ENCODE measurements at regions not wholly inside any gene's neighbourhood (a gene's known extent, or its start where the extent isn't known, plus 50 kb on each side); places are given as distances from the start of the nearest gene placed in this dataset.
"Not testable (repeated sequence)": the region's sequence is repeated elsewhere in the genome, so short reads cannot be mapped to it uniquely, and the experiment has no call there.

DNA sequence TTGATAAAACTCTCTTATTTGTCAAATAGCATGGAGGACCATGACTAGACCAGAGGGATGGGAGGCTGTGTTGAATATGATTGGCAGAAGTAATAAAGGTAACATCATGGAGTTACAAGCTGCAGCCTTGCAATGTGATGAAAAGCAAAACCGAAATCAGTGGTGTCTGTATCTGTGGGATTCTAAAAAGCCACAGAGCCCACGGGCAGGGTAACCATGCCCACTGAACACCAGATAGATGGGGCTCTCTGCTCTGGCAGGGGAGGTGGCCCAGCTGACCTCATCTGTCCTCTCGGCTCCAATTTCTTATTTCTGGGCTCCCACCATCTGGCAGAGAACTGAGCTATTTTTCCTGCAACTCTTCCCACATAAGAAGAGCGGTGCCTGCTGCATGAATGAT lies 1072.2 kb downstream of the GATA3 start:
- H3K9me3 ChIP-seq (ENCODE audit: control insufficient read depth, insufficient read depth, low read length), result no peaks in the 10 kb centered on the region
- no peak overlapping the region for H3K27ac ChIP-seq (ENCODE audit: low read depth, low read length)
- no peaks in the 10 kb centered on the region for H3K36me3 ChIP-seq (ENCODE audit: control insufficient read depth, insufficient read depth, low read length)
- no peak overlapping the region for H3K4me3 ChIP-seq (ENCODE audit: low read depth, low read length)
- no peak for DNase-seq (ENCODE audit: low read depth in 4 of 6, low spot score in 6 of 6)
- no peaks in the 10 kb centered on the region for H3K4me1 ChIP-seq (ENCODE audit: control insufficient read depth, insufficient read depth, low read length)
- WGBS (ENCODE audit: insufficient coverage), result 75% methylated on average over 2 of the region's 4 CpGs
- no peaks in the 10 kb centered on the region for H3K27me3 ChIP-seq (ENCODE audit: control insufficient read depth, insufficient read depth, low read length)

DNA sequence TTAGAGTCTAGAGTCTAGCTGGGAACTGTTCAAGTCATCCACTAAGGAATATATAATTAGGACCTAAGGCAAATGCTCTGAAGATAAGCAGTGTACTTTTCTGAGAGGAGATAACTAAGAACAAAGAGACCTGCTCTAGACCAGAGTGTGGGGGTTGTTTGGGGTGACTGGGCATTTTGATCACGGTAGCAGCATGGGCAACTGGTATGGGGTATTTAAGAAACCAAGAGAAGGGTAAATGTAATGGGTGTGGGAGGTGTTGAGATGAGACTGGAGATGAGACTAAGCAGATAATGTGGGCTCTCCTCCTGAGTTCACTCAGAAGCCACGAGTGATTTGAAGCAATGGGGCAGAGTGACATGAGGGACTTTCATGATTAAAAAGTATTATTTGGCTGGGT lies 1082.9 kb downstream of the GATA3 start:
- no peaks in the 10 kb centered on the region for H3K27me3 ChIP-seq (ENCODE audit: control insufficient read depth, insufficient read depth, low read length)
- H3K9me3 ChIP-seq (ENCODE audit: control insufficient read depth, insufficient read depth, low read length), result no peaks in the 10 kb centered on the region
- H3K27ac ChIP-seq (ENCODE audit: low read depth, low read length), result no peak overlapping the region
- H3K4me3 ChIP-seq (ENCODE audit: low read depth, low read length), result no peak overlapping the region
- 88% methylated on average over 2 of the region's 2 CpGs for WGBS (ENCODE audit: insufficient coverage)
- no peaks in the 10 kb centered on the region for H3K4me1 ChIP-seq (ENCODE audit: control insufficient read depth, insufficient read depth, low read length)
- H3K36me3 ChIP-seq (ENCODE audit: control insufficient read depth, insufficient read depth, low read length), result no peaks in the 10 kb centered on the region
- no peak for DNase-seq (ENCODE audit: low read depth in 4 of 6, low spot score in 6 of 6)

DNA sequence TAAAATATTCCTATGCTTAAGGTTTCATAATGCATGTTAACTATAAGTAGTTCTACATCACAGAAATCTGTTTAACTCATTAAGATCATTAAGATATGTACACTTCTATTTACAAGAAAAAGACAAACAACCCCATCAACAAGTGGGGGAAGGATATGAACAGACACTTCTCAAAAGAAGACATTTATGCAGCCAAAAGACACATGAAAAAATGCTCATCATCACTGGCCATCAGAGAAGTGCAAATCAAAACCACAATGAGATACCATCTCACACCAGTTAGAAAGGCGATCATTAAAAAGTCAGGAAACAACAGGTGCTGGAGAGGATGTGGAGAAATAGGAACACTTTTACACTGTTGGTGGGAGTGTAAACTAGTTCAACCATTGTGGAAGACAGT lies 1084.3 kb downstream of the GATA3 start:
- H3K27ac ChIP-seq (ENCODE audit: low read depth, low read length); H3K36me3 ChIP-seq (ENCODE audit: control insufficient read depth, insufficient read depth, low read length); H3K9me3 ChIP-seq (ENCODE audit: control insufficient read depth, insufficient read depth, low read length); H3K27me3 ChIP-seq (ENCODE audit: control insufficient read depth, insufficient read depth, low read length); DNase-seq (ENCODE audit: low read depth in 4 of 6, low spot score in 6 of 6); H3K4me1 ChIP-seq (ENCODE audit: control insufficient read depth, insufficient read depth, low read length); H3K4me3 ChIP-seq (ENCODE audit: low read depth, low read length): not testable (repeated sequence)
- no CpG with 5 or more reads among the region's 1 CpG for WGBS (ENCODE audit: insufficient coverage)

DNA sequence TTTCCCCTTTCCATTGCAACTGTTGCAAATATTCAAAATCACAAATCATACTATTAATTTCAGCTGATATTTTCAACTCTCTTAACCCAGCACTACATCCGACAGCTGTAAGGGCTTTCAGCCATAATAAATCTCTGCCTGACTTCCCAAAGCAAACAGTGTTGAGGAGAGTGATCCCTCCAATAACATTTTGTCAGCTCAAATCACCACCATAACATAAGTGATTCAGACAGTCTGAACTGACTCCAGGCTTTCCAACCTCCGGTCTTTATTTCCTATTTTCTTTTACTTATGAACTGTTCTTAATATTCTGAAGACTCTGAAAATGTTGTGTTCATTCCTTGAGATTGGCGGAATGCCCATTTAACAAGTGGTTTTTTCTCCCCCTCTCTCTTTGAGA lies 1085.9 kb downstream of the GATA3 start:
- H3K9me3 ChIP-seq (ENCODE audit: control insufficient read depth, insufficient read depth, low read length), result no peaks in the 10 kb centered on the region
- H3K36me3 ChIP-seq (ENCODE audit: control insufficient read depth, insufficient read depth, low read length), result no peaks in the 10 kb centered on the region
- no peak overlapping the region for H3K27ac ChIP-seq (ENCODE audit: low read depth, low read length)
- peak in 2 of 6 donors; percentile 2 to 29 for DNase-seq (ENCODE audit: low read depth in 4 of 6, low spot score in 6 of 6)
- H3K4me3 ChIP-seq (ENCODE audit: low read depth, low read length), result no peak overlapping the region
- no peaks in the 10 kb centered on the region for H3K27me3 ChIP-seq (ENCODE audit: control insufficient read depth, insufficient read depth, low read length)
- WGBS (ENCODE audit: insufficient coverage), result 20% methylated on average over 1 of the region's 3 CpGs
- H3K4me1 ChIP-seq (ENCODE audit: control insufficient read depth, insufficient read depth, low read length), result no peaks in the 10 kb centered on the region

DNA sequence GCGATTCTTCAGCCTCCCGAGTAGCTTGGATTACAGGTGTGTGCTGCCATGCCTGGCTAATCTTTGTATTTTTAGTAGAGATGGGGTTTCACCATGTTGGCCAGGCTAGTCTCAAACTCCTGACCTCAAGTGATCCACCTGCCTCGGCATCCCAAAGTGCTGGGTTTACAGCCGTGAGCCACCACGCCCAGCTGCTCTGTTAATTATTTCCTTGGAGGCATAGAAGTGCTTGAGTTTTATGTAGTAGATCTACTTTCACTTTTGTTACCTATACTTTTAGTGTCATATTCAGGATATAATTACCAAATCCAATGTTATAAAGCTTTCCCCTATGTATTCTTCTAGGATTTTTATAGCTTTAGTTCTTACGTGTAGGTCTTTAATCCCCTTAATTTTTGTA lies 1093.0 kb downstream of the GATA3 start:
- Histone ChIP-seq H3K27me3 (ENCODE audit: control insufficient read depth, insufficient read depth, low read length) (no peaks in the 10 kb centered on the region), H3K9me3 (ENCODE audit: control insufficient read depth, insufficient read depth, low read length) (no peaks in the 10 kb centered on the region), H3K4me1 (ENCODE audit: control insufficient read depth, insufficient read depth, low read length) (no peaks in the 10 kb centered on the region), H3K4me3 (ENCODE audit: low read depth, low read length) (no peak overlapping the region), H3K27ac (ENCODE audit: low read depth, low read length) (no peak overlapping the region), H3K36me3 (ENCODE audit: control insufficient read depth, insufficient read depth, low read length) (no peaks in the 10 kb centered on the region)
- WGBS (ENCODE audit: insufficient coverage), result 100% methylated on average over 2 of the region's 6 CpGs
- no peak for DNase-seq (ENCODE audit: low read depth in 4 of 6, low spot score in 6 of 6)

DNA sequence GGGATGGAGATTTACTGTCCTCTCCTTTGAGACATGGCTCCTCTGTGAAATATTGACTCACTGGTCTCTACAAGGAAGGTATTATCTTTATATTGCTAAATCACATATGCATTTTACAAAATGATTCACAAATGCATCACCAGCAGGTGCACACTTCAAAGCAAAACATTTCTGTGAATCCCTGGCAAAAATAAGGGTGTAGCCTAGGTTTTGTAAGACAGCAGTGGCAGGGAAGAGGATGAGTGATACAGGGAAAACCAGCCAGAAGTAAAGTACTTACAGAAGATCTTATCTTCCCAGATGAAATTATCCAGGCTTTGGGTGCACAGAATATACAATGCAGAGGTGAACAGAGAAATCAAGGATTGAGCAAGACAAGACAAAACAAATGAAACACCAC lies 1094.6 kb downstream of the GATA3 start:
- Histone ChIP-seq H3K4me3 (ENCODE audit: low read depth, low read length) (no peak overlapping the region), H3K27me3 (ENCODE audit: control insufficient read depth, insufficient read depth, low read length) (no peaks in the 10 kb centered on the region), H3K36me3 (ENCODE audit: control insufficient read depth, insufficient read depth, low read length) (no peaks in the 10 kb centered on the region), H3K4me1 (ENCODE audit: control insufficient read depth, insufficient read depth, low read length) (no peaks in the 10 kb centered on the region), H3K9me3 (ENCODE audit: control insufficient read depth, insufficient read depth, low read length) (no peaks in the 10 kb centered on the region), H3K27ac (ENCODE audit: low read depth, low read length) (no peak overlapping the region)
- DNase-seq (ENCODE audit: low read depth in 4 of 6, low spot score in 6 of 6), result no peak

DNA sequence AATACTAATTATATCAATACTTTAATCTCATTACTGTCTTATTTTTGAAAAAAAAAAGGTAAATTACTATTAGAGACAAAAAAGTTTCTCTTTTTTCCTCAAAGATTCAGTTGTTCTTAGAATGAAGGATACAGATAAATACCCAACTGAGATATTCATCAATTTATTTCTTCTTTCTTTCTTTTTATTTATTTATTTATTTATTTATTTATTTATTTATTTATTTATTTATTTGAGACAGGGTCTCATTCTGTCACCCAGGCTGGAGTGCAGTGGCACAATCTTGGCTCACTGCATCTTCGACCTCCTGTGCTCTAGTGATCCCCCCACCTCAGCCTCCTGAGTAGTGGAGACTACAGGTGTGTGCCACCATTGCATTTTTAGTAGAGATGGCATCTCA lies 1098.6 kb downstream of the GATA3 start:
- not testable (repeated sequence) for H3K27ac ChIP-seq (ENCODE audit: low read depth, low read length); DNase-seq (ENCODE audit: low read depth in 4 of 6, low spot score in 6 of 6); H3K27me3 ChIP-seq (ENCODE audit: control insufficient read depth, insufficient read depth, low read length); H3K4me1 ChIP-seq (ENCODE audit: control insufficient read depth, insufficient read depth, low read length); H3K4me3 ChIP-seq (ENCODE audit: low read depth, low read length); H3K36me3 ChIP-seq (ENCODE audit: control insufficient read depth, insufficient read depth, low read length); H3K9me3 ChIP-seq (ENCODE audit: control insufficient read depth, insufficient read depth, low read length)
- WGBS (ENCODE audit: insufficient coverage), result 80% methylated on average over 1 of the region's 1 CpG

DNA sequence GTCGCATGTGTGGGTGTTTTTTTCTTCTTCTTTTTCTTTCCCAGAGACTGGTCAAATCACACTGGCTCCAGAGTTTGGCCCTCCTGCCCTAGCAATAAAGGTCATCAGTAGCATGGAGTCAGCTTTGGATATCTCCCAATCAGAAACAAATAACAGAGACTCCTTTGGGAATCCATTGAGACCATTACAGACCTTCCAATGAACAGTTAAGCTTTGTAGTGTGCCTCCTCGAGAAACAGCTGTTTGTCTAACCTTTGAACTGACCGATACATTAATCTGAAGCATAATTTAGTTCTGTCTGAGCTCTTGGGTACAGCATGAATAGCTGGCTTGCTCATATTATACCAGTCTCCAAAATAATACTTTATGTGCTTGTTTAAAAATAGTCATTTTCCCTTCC lies 1103.2 kb downstream of the GATA3 start:
- no peak overlapping the region for H3K4me3 ChIP-seq (ENCODE audit: low read depth, low read length)
- 83% methylated on average over 1 of the region's 3 CpGs for WGBS (ENCODE audit: insufficient coverage)
- DNase-seq (ENCODE audit: low read depth in 4 of 6, low spot score in 6 of 6), result no peak

DNA sequence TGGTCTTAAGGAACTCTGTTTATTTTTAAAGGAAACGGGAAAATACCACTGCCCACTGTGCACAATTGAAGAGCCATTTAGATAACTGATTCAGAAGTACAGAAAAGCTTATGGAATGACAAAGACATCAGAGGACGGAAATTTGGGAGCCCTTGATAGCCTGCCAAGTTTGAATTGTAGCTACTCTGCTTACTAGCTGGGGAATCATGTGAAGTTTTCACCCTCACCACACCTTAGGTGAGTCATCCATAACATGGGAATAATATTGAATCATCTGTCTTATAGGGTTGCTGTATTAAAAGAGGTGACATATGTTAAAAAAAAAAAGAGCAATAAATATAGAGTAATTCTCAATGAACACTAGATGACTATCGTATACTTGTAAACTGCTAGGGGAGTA lies 1104.2 kb downstream of the GATA3 start:
- Histone ChIP-seq H3K4me1 (ENCODE audit: control insufficient read depth, insufficient read depth, low read length) (no peaks in the 10 kb centered on the region), H3K36me3 (ENCODE audit: control insufficient read depth, insufficient read depth, low read length) (no peaks in the 10 kb centered on the region), H3K27ac (ENCODE audit: low read depth, low read length) (no peak overlapping the region), H3K4me3 (ENCODE audit: low read depth, low read length) (no peak overlapping the region), H3K9me3 (ENCODE audit: control insufficient read depth, insufficient read depth, low read length) (no peaks in the 10 kb centered on the region), H3K27me3 (ENCODE audit: control insufficient read depth, insufficient read depth, low read length) (no peaks in the 10 kb centered on the region)
- WGBS (ENCODE audit: insufficient coverage), result 90% methylated on average over 2 of the region's 3 CpGs
- no peak for DNase-seq (ENCODE audit: low read depth in 4 of 6, low spot score in 6 of 6)

More for the DNA sequence above, 1103.2 kb downstream of the GATA3 start:
- H3K27ac ChIP-seq (ENCODE audit: low read depth, low read length), result no peak overlapping the region
- H3K4me1 ChIP-seq (ENCODE audit: control insufficient read depth, insufficient read depth, low read length), result no peaks in the 10 kb centered on the region
- no peaks in the 10 kb centered on the region for H3K27me3 ChIP-seq (ENCODE audit: control insufficient read depth, insufficient read depth, low read length)
- H3K9me3 ChIP-seq (ENCODE audit: control insufficient read depth, insufficient read depth, low read length), result no peaks in the 10 kb centered on the region
- no peaks in the 10 kb centered on the region for H3K36me3 ChIP-seq (ENCODE audit: control insufficient read depth, insufficient read depth, low read length)

DNA sequence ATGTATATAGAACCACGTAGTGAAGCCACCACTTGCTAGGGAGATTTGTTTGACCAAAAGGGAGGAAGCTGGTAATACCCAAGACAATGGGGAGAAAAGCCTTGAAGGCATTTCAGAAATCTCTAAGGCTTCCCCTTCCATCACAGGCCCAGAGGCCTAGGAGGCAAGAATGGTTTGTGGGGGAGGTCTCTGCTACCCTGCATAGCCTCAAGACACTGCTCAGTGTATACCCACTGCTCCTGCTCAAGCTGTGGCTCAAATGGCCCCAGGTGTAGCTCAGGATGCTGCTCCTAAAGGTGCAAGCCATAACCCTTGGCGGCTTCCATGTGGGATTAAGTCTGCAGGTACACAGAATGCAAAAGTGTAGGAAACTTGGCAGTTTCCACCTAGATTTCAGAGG lies 1105.8 kb downstream of the GATA3 start:
- no peaks in the 10 kb centered on the region for H3K9me3 ChIP-seq (ENCODE audit: control insufficient read depth, insufficient read depth, low read length)
- H3K4me1 ChIP-seq (ENCODE audit: control insufficient read depth, insufficient read depth, low read length), result no peaks in the 10 kb centered on the region
- no peak overlapping the region for H3K4me3 ChIP-seq (ENCODE audit: low read depth, low read length)
- H3K36me3 ChIP-seq (ENCODE audit: control insufficient read depth, insufficient read depth, low read length), result no peaks in the 10 kb centered on the region
- no peak overlapping the region for H3K27ac ChIP-seq (ENCODE audit: low read depth, low read length)
- DNase-seq (ENCODE audit: low read depth in 4 of 6, low spot score in 6 of 6), result no peak
- H3K27me3 ChIP-seq (ENCODE audit: control insufficient read depth, insufficient read depth, low read length), result no peaks in the 10 kb centered on the region
- 100% methylated on average over 2 of the region's 2 CpGs for WGBS (ENCODE audit: insufficient coverage)

DNA sequence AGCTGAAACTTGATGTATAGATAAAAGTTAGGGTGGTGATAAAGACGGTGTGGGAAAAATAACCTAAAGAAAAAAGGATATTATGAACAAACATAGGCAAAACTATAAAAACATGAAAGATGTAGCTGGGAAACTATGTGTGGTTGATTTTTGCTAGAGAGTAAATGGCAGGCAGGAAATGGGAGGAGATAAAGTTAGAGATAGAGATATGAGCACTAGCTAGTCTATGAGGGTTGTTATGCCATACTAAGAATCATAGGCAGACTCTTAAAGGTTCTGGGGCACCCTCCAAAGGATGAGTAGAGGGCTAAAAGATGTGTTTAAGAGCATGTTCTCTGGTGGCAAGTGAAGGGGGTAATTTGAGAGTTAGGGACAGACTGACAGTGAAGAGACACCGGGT lies 1109.2 kb downstream of the GATA3 start:
- DNase-seq (ENCODE audit: low read depth in 4 of 6, low spot score in 6 of 6), result no peak
- no peak overlapping the region for H3K4me3 ChIP-seq (ENCODE audit: low read depth, low read length)
- H3K27me3 ChIP-seq (ENCODE audit: control insufficient read depth, insufficient read depth, low read length), result no peaks in the 10 kb centered on the region
- H3K9me3 ChIP-seq (ENCODE audit: control insufficient read depth, insufficient read depth, low read length), result no peaks in the 10 kb centered on the region
- H3K27ac ChIP-seq (ENCODE audit: low read depth, low read length), result no peak overlapping the region
- no peaks in the 10 kb centered on the region for H3K36me3 ChIP-seq (ENCODE audit: control insufficient read depth, insufficient read depth, low read length)
- no peaks in the 10 kb centered on the region for H3K4me1 ChIP-seq (ENCODE audit: control insufficient read depth, insufficient read depth, low read length)
- 100% methylated on average over 1 of the region's 2 CpGs for WGBS (ENCODE audit: insufficient coverage)
